ENCODE measurements at regions not wholly inside any gene's neighbourhood (a gene's known extent, or its start where the extent isn't known, plus 50 kb on each side); places are given as distances from the start of the nearest gene placed in this dataset.

DNA sequence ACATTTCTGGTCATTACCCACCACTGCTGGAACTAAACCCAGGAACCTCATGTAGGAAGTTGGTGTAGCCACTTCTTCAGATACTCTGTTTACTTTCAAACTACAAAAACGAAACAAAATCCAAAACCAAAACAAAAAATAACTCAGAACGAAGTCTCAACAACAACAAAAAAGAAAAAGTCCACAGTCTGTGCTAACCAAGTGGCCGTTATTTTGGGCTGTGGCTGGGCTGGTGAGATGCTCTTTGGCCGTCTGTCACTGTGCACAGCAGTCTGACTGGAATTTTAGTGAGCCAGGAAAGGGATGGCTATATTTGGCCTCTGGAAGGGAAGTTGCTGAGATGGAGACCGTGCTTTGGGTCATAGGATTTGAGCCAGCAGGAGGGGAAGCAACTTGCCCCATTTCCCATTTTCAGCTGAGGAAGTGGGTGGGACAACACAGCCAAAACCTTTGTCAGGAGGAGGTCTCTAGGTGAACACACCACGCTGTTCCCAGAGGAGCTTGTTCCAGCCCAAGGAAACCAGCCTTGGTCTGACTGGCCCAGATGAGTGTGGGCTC is 334.1 kb downstream of the ZSWIM6 start:
- dilution Hi-C loops (cut with MboI; ENCODE audit: extremely low pct_ligation_motif_present, low sequenced_read_pairs) (no loop called here), intact Hi-C loops (cut with micrococcal nuclease) (no loop called here)
- Histone ChIP-seq H3K4me3 (replicated peaks in 1 of 3; ENCODE audit: insufficient read depth in 1 of 3, low read depth in 1 of 3, low read length in 3 of 3) (no peak overlapping the region), H4K20me1 (replicated peaks; ENCODE audit: control insufficient read depth, extremely low read depth, insufficient read depth, low read length) (no peaks in the 10 kb centered on the region), H3K9ac (replicated peaks; ENCODE audit: extremely low read depth, insufficient read depth, low read length) (no peak overlapping the region), H3K9me1 (replicated peaks; ENCODE audit: control insufficient read depth, extremely low read depth, insufficient read depth, low read length) (no peaks in the 10 kb centered on the region), H2AFZ (ENCODE audit: low read depth, low read length) (no peak overlapping the region), H3K79me2 (ENCODE audit: control insufficient read depth, insufficient read depth, low read length) (no peaks in the 10 kb centered on the region), H3K4me2 (ENCODE audit: insufficient read depth, low read length) (no peak overlapping the region), H3K27ac (ENCODE audit: insufficient read depth, low read depth, low read length) (no peak overlapping the region), H3K27me3 (ENCODE audit: control insufficient read depth in 2 of 2, insufficient read depth in 2 of 2, low read length in 2 of 2) (peaks cover 15 to 22% of the 10 kb centered on the region in 2 experiments), H3K4me1 (ENCODE audit: control insufficient read depth, extremely low read depth, insufficient read depth, low read length) (no peaks in the 10 kb centered on the region), H3K9me3 (replicated peaks; ENCODE audit: control insufficient read depth, insufficient read depth, low read length) (no peaks in the 10 kb centered on the region), H3K36me3 (ENCODE audit: control insufficient read depth in 2 of 2, extremely low read depth in 1 of 2, insufficient read depth in 2 of 2, low read length in 2 of 2) (no peaks in the 10 kb centered on the region)
- DNase-seq (ENCODE audit: low read depth, low spot score) (no peak), FAIRE-seq (no peak)
- CTCF ChIA-PET, result interaction anchor here (3.2 kb wide), 1 partner anchor 7 kb away, joined by 15 read pairs; no protein-coding TSS in a partner anchor
- TF ChIP-seq GATA2 (IDR thresholded peaks at IDR 0.05; ENCODE audit: insufficient read depth, insufficient read length, low read depth, low read length) (no peak), FOS (IDR thresholded peaks at IDR 0.05; ENCODE audit: borderline replicate concordance, insufficient read depth, low read length) (no peak), POLR2AphosphoS5 (IDR thresholded peaks at IDR 0.05; ENCODE audit: insufficient read depth, low read depth, low read length) (no peak), POLR2A (IDR thresholded peaks at IDR 0.05; ENCODE audit: low read depth, low read length) (no peak), MYC (IDR thresholded peaks at IDR 0.05; ENCODE audit: low read depth, low read length) (no peak), JUN (IDR thresholded peaks at IDR 0.05; ENCODE audit: borderline replicate concordance, insufficient read depth, insufficient read length, low read depth) (no peak), EZH2 (IDR thresholded peaks at IDR 0.05; ENCODE audit: borderline replicate concordance, low read depth, low read length, severe bottlenecking) (no peak)
- TF ChIP-seq, protein P1, sequence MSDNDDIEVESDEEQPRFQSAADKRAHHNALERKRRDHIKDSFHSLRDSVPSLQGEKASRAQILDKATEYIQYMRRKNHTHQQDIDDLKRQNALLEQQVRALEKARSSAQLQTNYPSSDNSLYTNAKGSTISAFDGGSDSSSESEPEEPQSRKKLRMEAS (IDR thresholded peaks at IDR 0.05; ENCODE audit: insufficient read depth, insufficient read length), result no peak
- TF ChIP-seq, protein P2, sequence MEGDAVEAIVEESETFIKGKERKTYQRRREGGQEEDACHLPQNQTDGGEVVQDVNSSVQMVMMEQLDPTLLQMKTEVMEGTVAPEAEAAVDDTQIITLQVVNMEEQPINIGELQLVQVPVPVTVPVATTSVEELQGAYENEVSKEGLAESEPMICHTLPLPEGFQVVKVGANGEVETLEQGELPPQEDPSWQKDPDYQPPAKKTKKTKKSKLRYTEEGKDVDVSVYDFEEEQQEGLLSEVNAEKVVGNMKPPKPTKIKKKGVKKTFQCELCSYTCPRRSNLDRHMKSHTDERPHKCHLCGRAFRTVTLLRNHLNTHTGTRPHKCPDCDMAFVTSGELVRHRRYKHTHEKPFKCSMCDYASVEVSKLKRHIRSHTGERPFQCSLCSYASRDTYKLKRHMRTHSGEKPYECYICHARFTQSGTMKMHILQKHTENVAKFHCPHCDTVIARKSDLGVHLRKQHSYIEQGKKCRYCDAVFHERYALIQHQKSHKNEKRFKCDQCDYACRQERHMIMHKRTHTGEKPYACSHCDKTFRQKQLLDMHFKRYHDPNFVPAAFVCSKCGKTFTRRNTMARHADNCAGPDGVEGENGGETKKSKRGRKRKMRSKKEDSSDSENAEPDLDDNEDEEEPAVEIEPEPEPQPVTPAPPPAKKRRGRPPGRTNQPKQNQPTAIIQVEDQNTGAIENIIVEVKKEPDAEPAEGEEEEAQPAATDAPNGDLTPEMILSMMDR (IDR thresholded peaks at IDR 0.05; ENCODE audit: extremely low read depth in 1 of 2, insufficient read depth in 1 of 2, low read depth in 1 of 2, low read length in 2 of 2), result no peak
- POLR2A ChIA-PET, result no interaction called here
- no TSS peak for BruUV-seq (replicated peaks)
